Esophagus squamous epithelium (tissue), 4 donors: ENCODE measurements at regions not wholly inside any gene's neighbourhood (a gene's known extent, or its start where the extent isn't known, plus 50 kb on each side); places are given as distances from the start of the nearest gene placed in this dataset.

Source experiments
- CTCF ChIP-seq, 6 experiments: fragments of 450-650 bp in 4 of 6; fragments of 200-600 bp in 2 of 6; sonication (generic) in 2 of 6; IDR thresholded peaks; one replicate each; pipeline ENCODE4 v1.5.1; 2016 to 2019; ENCODE audit warnings: antibody characterized with exemption in 6 of 6, mild to moderate bottlenecking in 4 of 6, moderate library complexity in 4 of 6
- POLR2A ChIP-seq, 4 donors: fragments of 450-650 bp; IDR thresholded peaks; one replicate each; pipeline ENCODE4 v1.6.1; 2017; ENCODE audit warnings: antibody characterized with exemption in 4 of 4, mild to moderate bottlenecking in 4 of 4, moderate library complexity in 3 of 4

GRCh38 chr3:89644716-89645115 lies 537.3 kb downstream of the EPHA3 start:
- no peak for TF ChIP-seq CTCF (IDR thresholded peaks at IDR 0.05)
- no peak for TF ChIP-seq POLR2A (IDR thresholded peaks at IDR 0.05)
